Psoas muscle (tissue), 7 donors: ENCODE measurements at regions not wholly inside any gene's neighbourhood (a gene's known extent, or its start where the extent isn't known, plus 50 kb on each side); places are given as distances from the start of the nearest gene placed in this dataset.

Source experiments
- ATAC-seq, 4 donors: fragments of 200-7000 bp; cut with Tn5 transposase; one replicate each; pipeline ENCODE4 v1.9.1; 2020; ENCODE audit warnings: moderate library complexity in 3 of 4, mild to moderate bottlenecking in 2 of 4
- DNase-seq, 2 donors: peaks; one replicate each; pipeline ENCODE4 v3.0.0-alpha.2; 2020
- H3K27ac ChIP-seq: fragments of 200-600 bp; one replicate; pipeline ENCODE4 v1.8.0; 2022
- H3K27me3 ChIP-seq, 3 donors: fragments of 200-600 bp in 1 of 3; one replicate each; pipeline versions ENCODE4 v1.6.1 to v1.8.0; 2013 to 2022; ENCODE audit warnings: low read length in 2 of 3, mild to moderate bottlenecking in 2 of 3, moderate library complexity in 1 of 3; ENCODE audit not compliant: insufficient read depth in 3 of 3
- H3K36me3 ChIP-seq, 2 donors: fragments of 200-600 bp in 1 of 2; one replicate each; pipeline versions ENCODE4 v1.6.1 to v1.8.0; 2013 to 2022; ENCODE audit warnings: low read depth in 1 of 2, mild to moderate bottlenecking in 1 of 2, moderate library complexity in 1 of 2; ENCODE audit not compliant: insufficient read depth in 1 of 2
- H3K4me1 ChIP-seq: fragments of 200-600 bp; one replicate; pipeline ENCODE4 v1.8.0; 2022
- H3K4me3 ChIP-seq: fragments of 200-600 bp; one replicate; pipeline ENCODE4 v1.8.0; 2022; ENCODE audit warnings: mild to moderate bottlenecking
- H3K9me3 ChIP-seq: fragments of 200-600 bp; one replicate; pipeline ENCODE4 v1.8.0; 2022
- WGBS, 3 donors: extraction: QIAGEN DNeasy Blood & Tissue Kit; methylation state at CpG; one replicate each; pipeline versions ENCODE4 v1.1.6 to v1.1.7; 2013; 5-methylcytosine and 5-hydroxymethylcytosine counted together
- intact Hi-C, 2 donors: fragments of 100-400 bp; cut with DNase I; formaldehyde crosslinking; loops; one replicate each; pipeline versions ENCODE4 v1.11.0 to v1.14.2; 2022
- TF ChIP-seq, protein P1 (sequence below): fragments of 200-600 bp; IDR thresholded peaks from one replicate; pipeline ENCODE4 v1.8.0; 2022; ENCODE audit warnings: antibody characterized with exemption
- donor health status: healthy with polysubstance abuse.
- donor health status: DM: no; HTN: no; CAD: no; lungs with moderate emphysema.
- donor health status: Bipolar disorder and iron deficiency.
- donor health status: healthy.
- donor health status: DM: yes; HTN: yes; CAD: no.
- donor health status: DM: no; HTN: no; CAD: no.
- donor health status: DM: yes; HTN: yes; CAD: no.

DNA sequence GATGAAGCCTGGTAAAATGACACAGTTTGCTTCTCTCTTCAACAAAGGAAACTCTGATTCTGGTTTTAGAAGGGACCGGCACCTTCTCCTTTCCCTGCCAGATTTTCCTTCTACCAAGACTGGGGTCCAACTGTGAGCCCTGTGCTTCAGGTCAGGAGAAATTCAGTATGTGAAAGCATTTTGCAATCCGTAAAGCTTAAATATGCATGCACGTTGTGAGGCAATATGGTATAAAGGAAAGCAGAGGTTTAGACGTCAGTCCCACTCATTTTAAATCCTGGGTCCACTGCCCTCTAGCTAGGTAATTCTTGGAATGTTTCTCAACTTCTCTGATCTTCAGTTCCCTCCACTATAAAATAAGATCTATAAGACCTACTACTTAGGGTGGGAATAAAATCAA lies 359.0 kb upstream of the NPSR1 start:
- no peak for DNase-seq
- Histone ChIP-seq H3K27me3 (no peaks in the 10 kb centered on the region), H3K4me1 (no peaks in the 10 kb centered on the region), H3K27ac (no peak overlapping the region), H3K36me3 (no peaks in the 10 kb centered on the region), H3K4me3 (no peak overlapping the region), H3K9me3 (no peaks in the 10 kb centered on the region)
- 82 to 86% (median 84%) methylated on average over 4 of the region's 4 CpGs for WGBS, 3 donors
- no peak for ATAC-seq
- TF ChIP-seq, protein P1, sequence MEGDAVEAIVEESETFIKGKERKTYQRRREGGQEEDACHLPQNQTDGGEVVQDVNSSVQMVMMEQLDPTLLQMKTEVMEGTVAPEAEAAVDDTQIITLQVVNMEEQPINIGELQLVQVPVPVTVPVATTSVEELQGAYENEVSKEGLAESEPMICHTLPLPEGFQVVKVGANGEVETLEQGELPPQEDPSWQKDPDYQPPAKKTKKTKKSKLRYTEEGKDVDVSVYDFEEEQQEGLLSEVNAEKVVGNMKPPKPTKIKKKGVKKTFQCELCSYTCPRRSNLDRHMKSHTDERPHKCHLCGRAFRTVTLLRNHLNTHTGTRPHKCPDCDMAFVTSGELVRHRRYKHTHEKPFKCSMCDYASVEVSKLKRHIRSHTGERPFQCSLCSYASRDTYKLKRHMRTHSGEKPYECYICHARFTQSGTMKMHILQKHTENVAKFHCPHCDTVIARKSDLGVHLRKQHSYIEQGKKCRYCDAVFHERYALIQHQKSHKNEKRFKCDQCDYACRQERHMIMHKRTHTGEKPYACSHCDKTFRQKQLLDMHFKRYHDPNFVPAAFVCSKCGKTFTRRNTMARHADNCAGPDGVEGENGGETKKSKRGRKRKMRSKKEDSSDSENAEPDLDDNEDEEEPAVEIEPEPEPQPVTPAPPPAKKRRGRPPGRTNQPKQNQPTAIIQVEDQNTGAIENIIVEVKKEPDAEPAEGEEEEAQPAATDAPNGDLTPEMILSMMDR: no peak
- intact Hi-C loops: no loop called here

DNA sequence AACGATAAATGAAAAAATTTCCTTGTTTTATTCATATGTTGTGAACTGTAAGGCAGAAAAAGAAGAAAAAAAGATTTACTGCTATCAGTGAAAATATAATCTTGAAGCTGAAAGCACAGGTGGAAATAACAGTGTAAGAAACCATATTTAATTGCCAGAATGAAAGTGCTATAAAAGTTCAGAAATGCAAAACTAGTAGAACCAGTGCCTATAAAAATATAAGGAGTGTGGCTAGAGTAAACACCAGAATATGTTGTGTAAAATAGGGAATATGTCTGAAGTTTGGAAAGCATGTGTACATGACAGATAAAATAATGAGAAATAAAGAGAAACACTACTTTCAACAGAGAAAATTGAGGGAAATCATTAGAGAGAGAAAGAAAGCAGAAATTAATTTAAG lies 350.5 kb upstream of the NPSR1 start:
- no peak overlapping the region for H3K27ac ChIP-seq
- H3K4me1 ChIP-seq: no peaks in the 10 kb centered on the region
- 72 to 80% (median 76%) methylated on average over 1 of the region's 1 CpG for WGBS, 3 donors
- TF ChIP-seq, protein P1: no peak
- no peaks in the 10 kb centered on the region for H3K9me3 ChIP-seq
- no peak overlapping the region for H3K4me3 ChIP-seq
- intact Hi-C loops: no loop called here
- DNase-seq: no peak
- no peaks in the 10 kb centered on the region for H3K36me3 ChIP-seq
- ATAC-seq: no peak
- H3K27me3 ChIP-seq: no peaks in the 10 kb centered on the region

DNA sequence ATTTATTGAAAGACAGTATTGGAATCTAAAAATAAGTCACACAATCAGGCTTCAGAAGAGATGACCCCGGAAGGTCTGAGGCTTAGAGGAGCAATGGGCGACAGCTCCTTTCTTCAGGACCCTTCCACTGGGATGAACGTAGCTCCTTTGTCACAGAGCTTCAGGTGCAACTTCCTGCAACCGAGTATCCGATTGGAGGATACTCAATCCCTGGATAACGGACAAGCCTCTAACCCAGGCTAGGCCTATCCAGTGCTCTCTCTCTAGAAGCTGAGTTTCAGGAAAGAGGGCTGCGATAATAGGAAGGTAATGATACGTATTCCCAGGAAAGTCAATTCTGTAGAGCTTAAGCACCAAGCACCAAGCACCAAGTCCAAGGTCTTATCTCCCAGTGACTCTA lies 349.4 kb upstream of the NPSR1 start:
- Histone ChIP-seq H3K4me1 (no peaks in the 10 kb centered on the region), H3K9me3 (no peaks in the 10 kb centered on the region), H3K36me3 (no peaks in the 10 kb centered on the region), H3K27ac (no peak overlapping the region), H3K4me3 (no peak overlapping the region), H3K27me3 (no peaks in the 10 kb centered on the region)
- ATAC-seq (no peak), DNase-seq (no peak)
- 87 to 93% (median 90%) methylated on average over 8 of the region's 8 CpGs for WGBS, 3 donors
- intact Hi-C loops: no loop called here
- TF ChIP-seq, protein P1: no peak

DNA sequence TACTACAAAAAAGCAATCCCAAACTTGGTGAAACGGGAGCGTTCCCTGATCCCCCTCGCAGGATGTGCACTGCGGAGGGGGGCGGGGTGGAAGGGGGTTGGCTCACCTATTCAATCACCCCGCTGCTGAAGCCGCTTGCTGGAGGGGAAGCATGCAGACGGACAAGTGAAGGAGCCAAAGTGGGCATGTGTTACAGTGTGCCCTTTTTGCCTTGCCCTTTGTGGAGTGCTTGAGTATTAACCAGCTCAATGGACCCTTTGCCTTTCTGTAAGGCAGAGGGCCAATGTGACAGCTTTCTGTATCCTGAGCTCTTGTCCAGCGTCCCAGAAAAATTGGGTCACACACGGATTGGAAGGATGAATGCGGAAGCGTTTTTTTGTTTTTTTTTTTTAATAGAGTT lies 348.9 kb upstream of the NPSR1 start:
- 87 to 93% (median 92%) methylated on average over 12 of the region's 12 CpGs for WGBS, 3 donors
- Histone ChIP-seq H3K27ac (no peak overlapping the region), H3K36me3 (no peaks in the 10 kb centered on the region), H3K4me1 (no peaks in the 10 kb centered on the region), H3K9me3 (no peaks in the 10 kb centered on the region), H3K27me3 (no peaks in the 10 kb centered on the region), H3K4me3 (no peak overlapping the region)
- intact Hi-C loops: no loop called here
- peak in 1 of 2 donors; percentile 36 for DNase-seq
- no peak for ATAC-seq
- TF ChIP-seq, protein P1: no peak

DNA sequence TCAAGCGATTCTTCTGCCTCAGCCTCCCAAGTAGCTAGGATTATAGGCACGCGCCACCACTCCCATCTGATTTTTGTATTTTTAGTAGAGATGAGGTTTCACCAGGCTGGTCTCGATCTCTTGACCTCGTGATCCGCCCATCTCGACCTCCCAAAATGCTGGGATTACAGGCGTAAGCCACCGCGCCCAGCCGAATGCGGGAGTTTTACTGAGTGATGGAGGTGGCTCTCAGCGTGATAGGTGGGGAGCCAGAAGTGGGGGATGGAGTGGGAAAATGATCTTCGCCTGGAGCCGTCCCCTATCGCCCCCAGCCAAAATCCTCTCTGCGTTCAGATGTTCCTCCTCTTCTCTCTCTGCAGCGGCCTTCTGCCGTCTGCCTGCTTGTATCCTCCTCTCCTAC lies 348.4 kb upstream of the NPSR1 start:
- Histone ChIP-seq H3K9me3 (no peaks in the 10 kb centered on the region), H3K4me3 (no peak overlapping the region), H3K4me1 (no peaks in the 10 kb centered on the region), H3K27ac (no peak overlapping the region), H3K36me3 (no peaks in the 10 kb centered on the region), H3K27me3 (no peaks in the 10 kb centered on the region)
- TF ChIP-seq, protein P1: no peak
- 95 to 96% (median 96%) methylated on average over 19 of the region's 19 CpGs for WGBS, 3 donors
- DNase-seq (no peak), ATAC-seq (no peak)
- intact Hi-C loops: no loop called here
